ENCODE measurements at regions not wholly inside any gene's neighbourhood (a gene's known extent, or its start where the extent isn't known, plus 50 kb on each side); places are given as distances from the start of the nearest gene placed in this dataset.

DNA sequence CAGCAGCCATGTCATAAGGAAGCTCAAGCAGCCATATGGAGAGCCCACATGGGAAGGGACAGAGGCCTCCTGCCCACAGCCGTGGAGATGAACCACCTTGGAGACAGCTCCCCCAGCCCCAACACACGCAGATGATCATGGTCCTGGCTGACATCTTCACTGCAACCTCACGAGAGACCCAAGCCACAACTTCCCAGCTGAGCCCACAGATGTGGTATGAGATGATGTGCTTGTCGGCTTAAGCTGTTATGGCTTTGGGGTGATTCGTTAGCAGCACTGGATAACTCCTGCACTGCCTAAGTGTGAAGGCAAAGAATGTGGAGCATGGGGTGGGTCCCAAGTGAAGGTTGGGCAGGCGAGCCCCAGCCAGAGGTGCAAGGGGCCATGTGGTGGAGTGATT, 163.4 kb downstream of the ERCC6L2 start:
- TF ChIP-seq, protein P1, sequence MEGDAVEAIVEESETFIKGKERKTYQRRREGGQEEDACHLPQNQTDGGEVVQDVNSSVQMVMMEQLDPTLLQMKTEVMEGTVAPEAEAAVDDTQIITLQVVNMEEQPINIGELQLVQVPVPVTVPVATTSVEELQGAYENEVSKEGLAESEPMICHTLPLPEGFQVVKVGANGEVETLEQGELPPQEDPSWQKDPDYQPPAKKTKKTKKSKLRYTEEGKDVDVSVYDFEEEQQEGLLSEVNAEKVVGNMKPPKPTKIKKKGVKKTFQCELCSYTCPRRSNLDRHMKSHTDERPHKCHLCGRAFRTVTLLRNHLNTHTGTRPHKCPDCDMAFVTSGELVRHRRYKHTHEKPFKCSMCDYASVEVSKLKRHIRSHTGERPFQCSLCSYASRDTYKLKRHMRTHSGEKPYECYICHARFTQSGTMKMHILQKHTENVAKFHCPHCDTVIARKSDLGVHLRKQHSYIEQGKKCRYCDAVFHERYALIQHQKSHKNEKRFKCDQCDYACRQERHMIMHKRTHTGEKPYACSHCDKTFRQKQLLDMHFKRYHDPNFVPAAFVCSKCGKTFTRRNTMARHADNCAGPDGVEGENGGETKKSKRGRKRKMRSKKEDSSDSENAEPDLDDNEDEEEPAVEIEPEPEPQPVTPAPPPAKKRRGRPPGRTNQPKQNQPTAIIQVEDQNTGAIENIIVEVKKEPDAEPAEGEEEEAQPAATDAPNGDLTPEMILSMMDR (IDR thresholded peaks at IDR 0.05; ENCODE audit: insufficient read depth in 1 of 2, low read depth in 1 of 2, low read length in 1 of 2, severe bottlenecking in 1 of 2, unreplicated experiment in 1 of 2), result no peak
- POLR2A ChIA-PET, result no interaction called here
- CTCF ChIA-PET, result no interaction called here
- Histone ChIP-seq H3K27me3 (replicated peaks; ENCODE audit: control insufficient read depth, insufficient read depth, low read length) (no peaks in the 10 kb centered on the region), H3K9me3 (peaks cover 8% of the 10 kb centered on the region), H3K36me3 (ENCODE audit: control insufficient read depth, insufficient read depth, low read length) (no peaks in the 10 kb centered on the region; the same call in 1 of the 2 replicates), H3K4me1 (0 out of 2 replicates have a peak, but pooled peaks cover 3% of the 10 kb centered on the region), H3K4me3 (ENCODE audit: low read depth, low read length) (no peak overlapping the region)
- peaks cover 37% of the 10 kb centered on the region for H3K9me3 Mint-ChIP-seq (ENCODE audit: unreplicated experiment)
- no peak overlapping the region for H3K4me3 Mint-ChIP-seq (ENCODE audit: unreplicated experiment)
- no TSS peak for BruUV-seq (replicated peaks)
- intact Hi-C loops (cut with micrococcal nuclease; ENCODE audit: unreplicated experiment), result no loop called here
- no peak for DNase-seq
- no peaks in the 10 kb centered on the region for H3K4me1 Mint-ChIP-seq (ENCODE audit: low read depth, unreplicated experiment)
- H3K27ac Mint-ChIP-seq (ENCODE audit: unreplicated experiment), result no peak overlapping the region
- H3K27me3 Mint-ChIP-seq (ENCODE audit: insufficient read depth, unreplicated experiment), result no peaks in the 10 kb centered on the region
- H3K36me3 Mint-ChIP-seq (ENCODE audit: insufficient read depth, unreplicated experiment), result no peaks in the 10 kb centered on the region

DNA sequence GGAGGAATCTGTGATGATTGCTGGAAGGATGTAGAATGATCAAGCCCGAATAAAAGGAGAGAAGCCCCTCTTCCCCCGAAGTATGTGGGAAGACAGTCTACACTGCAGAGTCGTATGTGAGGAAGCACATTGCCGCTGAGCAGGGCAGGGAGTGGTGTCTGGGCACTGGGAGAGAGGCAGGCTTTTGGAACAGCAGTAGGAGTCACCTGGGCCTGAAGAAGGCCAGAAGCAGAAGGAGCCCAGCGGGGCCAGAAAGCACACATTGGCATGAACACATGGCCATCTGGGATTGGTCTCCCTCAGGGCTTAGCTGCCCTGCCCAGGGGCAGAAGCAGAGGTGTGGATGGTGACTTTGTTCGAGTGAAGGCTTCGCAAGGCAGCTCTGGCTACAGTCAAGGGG, 162.8 kb downstream of the ERCC6L2 start:
- Histone ChIP-seq H3K36me3 (ENCODE audit: control insufficient read depth, insufficient read depth, low read length) (no peaks in the 10 kb centered on the region; the same call in 1 of the 2 replicates), H3K9me3 (peaks cover 8% of the 10 kb centered on the region), H3K27me3 (replicated peaks; ENCODE audit: control insufficient read depth, insufficient read depth, low read length) (no peaks in the 10 kb centered on the region), H3K4me1 (0 out of 2 replicates have a peak, but pooled peaks cover 3% of the 10 kb centered on the region), H3K4me3 (ENCODE audit: low read depth, low read length) (no peak overlapping the region)
- no TSS peak for BruUV-seq (replicated peaks)
- DNase-seq, result no peak
- intact Hi-C loops (cut with micrococcal nuclease; ENCODE audit: unreplicated experiment), result no loop called here
- TF ChIP-seq, protein P1 (IDR thresholded peaks at IDR 0.05; ENCODE audit: insufficient read depth in 1 of 2, low read depth in 1 of 2, low read length in 1 of 2, severe bottlenecking in 1 of 2, unreplicated experiment in 1 of 2), result no peak
- Mint-ChIP-seq H3K4me3 (ENCODE audit: unreplicated experiment) (no peak overlapping the region), H3K9me3 (ENCODE audit: unreplicated experiment) (peaks cover 37% of the 10 kb centered on the region), H3K4me1 (ENCODE audit: low read depth, unreplicated experiment) (no peaks in the 10 kb centered on the region), H3K27ac (ENCODE audit: unreplicated experiment) (no peak overlapping the region), H3K36me3 (ENCODE audit: insufficient read depth, unreplicated experiment) (no peaks in the 10 kb centered on the region), H3K27me3 (ENCODE audit: insufficient read depth, unreplicated experiment) (no peaks in the 10 kb centered on the region)
- ChIA-PET POLR2A (no interaction called here), CTCF (no interaction called here)

DNA sequence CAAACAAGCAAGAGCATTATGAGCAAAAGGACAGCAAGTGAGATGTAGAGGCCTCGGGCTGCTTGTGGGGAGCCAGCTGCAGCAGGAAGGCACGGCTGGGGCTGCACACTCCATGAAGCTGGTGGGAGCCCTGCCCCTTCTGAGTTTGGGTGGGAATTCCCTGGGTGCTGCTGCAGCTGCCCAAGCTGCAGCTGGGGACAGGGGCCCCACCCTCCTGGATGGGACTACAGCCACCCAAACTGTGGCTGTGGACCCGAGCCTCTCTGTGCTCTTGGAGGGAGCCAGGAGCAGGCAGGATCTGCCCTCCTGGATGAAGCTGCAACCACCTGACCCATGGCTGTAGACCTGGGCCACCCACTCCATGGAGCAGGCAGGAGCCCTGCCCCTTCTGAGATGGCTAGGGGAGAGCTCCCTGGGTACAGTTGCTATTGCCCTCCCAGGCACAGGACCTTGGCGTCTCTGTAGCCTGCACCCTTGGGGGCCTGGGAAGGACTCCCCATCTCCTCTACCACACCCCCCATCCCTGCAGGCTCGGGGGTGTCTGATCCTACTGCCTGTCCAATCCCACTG, 159.1 kb downstream of the ERCC6L2 start:
- Mint-ChIP-seq H3K4me3 (ENCODE audit: unreplicated experiment) (no peak overlapping the region), H3K36me3 (ENCODE audit: insufficient read depth, unreplicated experiment) (no peaks in the 10 kb centered on the region), H3K27ac (ENCODE audit: unreplicated experiment) (no peak overlapping the region), H3K9me3 (ENCODE audit: unreplicated experiment) (peaks cover 28% of the 10 kb centered on the region), H3K4me1 (ENCODE audit: low read depth, unreplicated experiment) (no peaks in the 10 kb centered on the region), H3K27me3 (ENCODE audit: insufficient read depth, unreplicated experiment) (no peaks in the 10 kb centered on the region)
- intact Hi-C loops (cut with micrococcal nuclease; ENCODE audit: unreplicated experiment), result no loop called here
- Histone ChIP-seq H3K4me1 (no peaks in the 10 kb centered on the region), H3K9me3 (peaks cover 8% of the 10 kb centered on the region), H3K36me3 (ENCODE audit: control insufficient read depth, insufficient read depth, low read length) (no peaks in the 10 kb centered on the region; the same call in 1 of the 2 replicates), H3K4me3 (ENCODE audit: low read depth, low read length) (no peak overlapping the region), H3K27me3 (replicated peaks; ENCODE audit: control insufficient read depth, insufficient read depth, low read length) (no peaks in the 10 kb centered on the region)
- POLR2A ChIA-PET, result no interaction called here
- TF ChIP-seq, protein P1 (IDR thresholded peaks at IDR 0.05; ENCODE audit: insufficient read depth in 1 of 2, low read depth in 1 of 2, low read length in 1 of 2, severe bottlenecking in 1 of 2, unreplicated experiment in 1 of 2), result no peak
- no TSS peak for BruUV-seq (replicated peaks)
- DNase-seq, result no peak
- CTCF ChIA-PET, result no interaction called here

All from Caco-2 (cell line).